Brain microvascular endothelial cell (primary cell): ENCODE measurements at regions not wholly inside any gene's neighbourhood (a gene's known extent, or its start where the extent isn't known, plus 50 kb on each side); places are given as distances from the start of the nearest gene placed in this dataset.
"Not testable (repeated sequence)": the region's sequence is repeated elsewhere in the genome, so short reads cannot be mapped to it uniquely, and the experiment has no call there.

Experiments used
- DNase-seq: peaks from one replicate; pipeline ENCODE4 v3.0.0-alpha.2; 2020
- H3K27ac ChIP-seq: fragments of 250-450 bp; sonication (Bioruptor Pico); 2 replicates; pipeline ENCODE4 v1.5.1; 2020; ENCODE audit warnings: mild to moderate bottlenecking, moderate library complexity
- H3K27me3 ChIP-seq: fragments of 250-450 bp; sonication (Bioruptor Pico); replicated peaks from 2 replicates; pipeline ENCODE4 v1.5.1; 2020; ENCODE audit warnings: mild to moderate bottlenecking
- H3K36me3 ChIP-seq: fragments of 250-450 bp; sonication (Bioruptor Pico); replicated peaks from 2 replicates; pipeline ENCODE4 v1.5.1; 2020; ENCODE audit warnings: mild to moderate bottlenecking
- H3K4me3 ChIP-seq: 2 replicates; pipeline ENCODE4 v1.5.1; 2011; ENCODE audit warnings: low read depth, mild to moderate bottlenecking, control low read depth, low read length, moderate library complexity
- in situ Hi-C: cut with HindIII; loops from 2 replicates; pipeline ENCODE4 v1.10.0; 2017; ENCODE audit warnings: low sequenced_read_pairs, low pct_ligation_motif_present
- TF ChIP-seq, protein P1 (sequence below): IDR thresholded peaks from 2 replicates; pipeline ENCODE4 v1.5.1; 2011; ENCODE audit warnings: low read depth, mild to moderate bottlenecking, moderate library complexity, low read length, control low read depth, inconsistent platforms; ENCODE audit errors: missing control alignments

DNA sequence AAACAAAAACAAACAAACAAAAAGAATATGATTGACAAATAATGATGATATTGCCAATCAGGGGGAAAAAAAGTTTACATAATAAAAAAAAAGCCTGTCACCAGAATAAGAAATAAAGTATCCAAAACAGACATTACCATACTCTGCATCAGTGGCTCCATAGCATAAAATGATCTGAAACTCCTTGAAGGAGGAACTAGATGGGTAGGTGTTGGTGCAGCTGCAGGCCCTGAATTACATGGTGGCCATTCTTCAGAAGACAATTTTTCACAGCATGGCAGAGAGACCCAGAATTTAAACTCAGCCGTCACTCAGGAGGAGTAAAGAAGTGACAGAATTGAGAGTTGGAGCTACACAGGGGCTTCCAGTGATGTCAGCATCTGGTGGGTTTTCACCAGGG is 60.2 kb downstream of the GLUL start:
- in situ Hi-C loops, result no loop called here
- DNase-seq, result no peak
- H3K4me3 ChIP-seq, result no peak overlapping the region
- H3K36me3 ChIP-seq, result no peaks in the 10 kb centered on the region
- TF ChIP-seq, protein P1, sequence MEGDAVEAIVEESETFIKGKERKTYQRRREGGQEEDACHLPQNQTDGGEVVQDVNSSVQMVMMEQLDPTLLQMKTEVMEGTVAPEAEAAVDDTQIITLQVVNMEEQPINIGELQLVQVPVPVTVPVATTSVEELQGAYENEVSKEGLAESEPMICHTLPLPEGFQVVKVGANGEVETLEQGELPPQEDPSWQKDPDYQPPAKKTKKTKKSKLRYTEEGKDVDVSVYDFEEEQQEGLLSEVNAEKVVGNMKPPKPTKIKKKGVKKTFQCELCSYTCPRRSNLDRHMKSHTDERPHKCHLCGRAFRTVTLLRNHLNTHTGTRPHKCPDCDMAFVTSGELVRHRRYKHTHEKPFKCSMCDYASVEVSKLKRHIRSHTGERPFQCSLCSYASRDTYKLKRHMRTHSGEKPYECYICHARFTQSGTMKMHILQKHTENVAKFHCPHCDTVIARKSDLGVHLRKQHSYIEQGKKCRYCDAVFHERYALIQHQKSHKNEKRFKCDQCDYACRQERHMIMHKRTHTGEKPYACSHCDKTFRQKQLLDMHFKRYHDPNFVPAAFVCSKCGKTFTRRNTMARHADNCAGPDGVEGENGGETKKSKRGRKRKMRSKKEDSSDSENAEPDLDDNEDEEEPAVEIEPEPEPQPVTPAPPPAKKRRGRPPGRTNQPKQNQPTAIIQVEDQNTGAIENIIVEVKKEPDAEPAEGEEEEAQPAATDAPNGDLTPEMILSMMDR, result no peak
- H3K27ac ChIP-seq, result no peak overlapping the region
- no peaks in the 10 kb centered on the region for H3K27me3 ChIP-seq

DNA sequence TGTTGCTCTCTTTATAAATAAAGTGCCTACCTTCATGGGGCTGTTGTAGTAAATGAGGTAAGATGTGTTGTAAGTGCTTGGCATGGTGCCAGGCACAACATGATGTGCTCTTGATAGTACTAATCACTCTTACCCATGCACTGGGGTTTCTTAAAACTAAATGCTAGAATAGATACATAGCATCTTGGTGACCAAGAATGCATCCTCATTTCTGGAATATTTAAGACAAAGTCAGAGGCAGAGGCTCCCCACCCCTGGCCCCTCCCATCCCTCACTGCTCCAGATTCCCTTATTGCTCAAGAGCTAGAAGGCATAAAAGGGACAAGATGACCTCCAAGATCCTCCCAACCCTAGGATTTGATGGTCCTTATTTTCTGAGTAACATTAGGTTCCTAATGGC is 61.3 kb downstream of the GLUL start:
- in situ Hi-C loops, result no loop called here
- DNase-seq, result no peak
- H3K27ac ChIP-seq, result no peak overlapping the region
- H3K27me3 ChIP-seq, result no peaks in the 10 kb centered on the region
- no peaks in the 10 kb centered on the region for H3K36me3 ChIP-seq
- TF ChIP-seq, protein P1, result no peak
- no peak overlapping the region for H3K4me3 ChIP-seq

DNA sequence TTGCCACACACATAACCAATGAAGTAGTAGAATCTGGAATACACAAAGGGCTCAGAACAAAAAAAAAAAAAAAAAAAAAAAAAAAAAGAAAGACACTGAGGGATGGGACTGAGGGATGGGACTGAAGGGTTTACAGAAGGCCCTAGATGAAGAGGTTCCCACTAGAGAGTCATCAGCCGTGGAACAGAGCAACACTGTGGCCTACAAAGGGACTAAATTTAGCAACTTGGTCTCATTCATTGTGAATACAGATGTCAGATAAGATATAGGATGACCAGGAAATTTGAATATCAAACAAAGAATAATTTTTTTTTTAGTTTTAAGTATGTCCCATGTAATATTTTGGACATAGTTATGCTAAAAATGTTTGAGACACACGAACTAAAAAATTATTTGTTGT is 62.1 kb downstream of the GLUL start:
- no peaks in the 10 kb centered on the region for H3K27me3 ChIP-seq
- in situ Hi-C loops, result no loop called here
- H3K27ac ChIP-seq, result no peak overlapping the region
- no peak for DNase-seq
- TF ChIP-seq, protein P1, result no peak
- H3K4me3 ChIP-seq, result no peak overlapping the region
- no peaks in the 10 kb centered on the region for H3K36me3 ChIP-seq

DNA sequence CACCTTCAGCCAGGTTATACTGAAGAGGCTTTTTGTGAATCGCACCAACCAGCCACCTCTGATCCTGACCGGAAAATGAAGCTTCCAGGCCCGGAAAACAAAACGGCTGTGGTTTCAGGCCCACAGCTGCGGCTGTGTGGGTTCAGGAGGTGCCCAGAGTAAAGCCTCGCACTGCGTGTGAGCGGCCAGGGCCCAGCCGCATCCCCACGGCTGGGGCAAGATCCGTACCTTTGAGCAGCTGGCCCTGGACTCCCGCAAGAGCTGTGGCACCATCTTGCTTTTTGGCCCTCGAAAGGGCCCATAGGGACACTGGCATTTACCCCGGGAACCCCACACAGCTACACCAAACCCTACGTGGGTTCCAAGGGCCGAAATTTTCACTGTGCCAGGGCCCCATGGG is 63.0 kb downstream of the GLUL start:
- Histone ChIP-seq H3K27me3 (no peaks in the 10 kb centered on the region), H3K36me3 (no peaks in the 10 kb centered on the region), H3K4me3 (no peak overlapping the region), H3K27ac (no peak overlapping the region)
- TF ChIP-seq, protein P1, result no peak
- no peak for DNase-seq
- in situ Hi-C loops, result no loop called here

DNA sequence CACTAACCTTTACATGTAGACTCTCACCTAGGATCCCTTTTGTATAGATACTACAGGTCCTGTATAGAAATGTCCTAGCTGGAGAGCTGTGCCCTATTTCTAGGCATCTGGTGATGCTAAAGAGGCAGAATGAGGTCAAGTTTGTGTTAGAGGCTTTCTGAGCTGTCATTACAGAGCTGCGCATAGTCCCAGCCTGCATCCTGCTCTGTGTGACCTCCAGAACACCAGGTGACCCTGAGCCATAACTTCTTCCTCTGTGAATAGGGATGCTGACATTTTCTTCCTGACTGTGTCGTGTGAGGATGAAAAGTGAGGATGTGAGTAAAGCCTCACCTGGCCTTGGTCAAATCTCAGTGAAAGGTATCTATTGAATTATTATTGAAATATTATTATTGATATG is 66.3 kb downstream of the GLUL start:
- Histone ChIP-seq H3K36me3 (no peaks in the 10 kb centered on the region), H3K27me3 (no peaks in the 10 kb centered on the region), H3K4me3 (no peak overlapping the region), H3K27ac (no peak overlapping the region)
- TF ChIP-seq, protein P1, result no peak
- DNase-seq, result no peak
- in situ Hi-C loops, result no loop called here

DNA sequence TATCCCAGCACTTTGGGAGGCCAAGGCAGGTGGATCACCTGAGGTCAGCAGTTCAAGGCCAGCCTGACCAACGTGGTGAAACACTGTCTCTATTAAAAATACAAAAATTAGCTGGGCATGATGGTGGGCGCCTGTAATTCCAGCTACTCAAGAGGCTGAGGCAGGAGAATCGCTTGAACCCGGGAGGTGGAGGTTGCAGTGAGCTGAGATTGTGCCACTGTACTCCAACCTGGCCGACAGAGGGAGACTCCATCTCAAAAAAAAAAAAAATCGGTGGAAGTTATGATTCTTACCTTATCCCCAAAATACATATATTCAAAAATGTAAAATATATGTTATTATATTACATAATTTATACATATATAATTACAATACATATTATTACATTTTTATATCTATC is 70.1 kb downstream of the GLUL start:
- H3K27ac ChIP-seq, H3K36me3 ChIP-seq, in situ Hi-C loops, DNase-seq, H3K4me3 ChIP-seq, H3K27me3 ChIP-seq: not testable (repeated sequence)
